G401 (cell line): ENCODE measurements at regions not wholly inside any gene's neighbourhood (a gene's known extent, or its start where the extent isn't known, plus 50 kb on each side); places are given as distances from the start of the nearest gene placed in this dataset.
A peak's percentile ranks its signal among the peaks of the same experiment; 100 is the strongest.

ENCODE experiments used
- DNase-seq: peaks from one replicate; pipeline ENCODE4 v3.0.0-alpha.2; 2015; ENCODE audit warnings: low spot score
- in situ Hi-C: cut with HindIII; loops from 2 replicates; pipeline ENCODE4 v1.10.0; 2016; ENCODE audit warnings: low sequenced_read_pairs, mixed read lengths

GRCh38 chr15:80308002-80308401, 56.0 kb upstream of the CTXND1 start:
- no peak for DNase-seq
- in situ Hi-C loops, result no loop called here

DNA sequence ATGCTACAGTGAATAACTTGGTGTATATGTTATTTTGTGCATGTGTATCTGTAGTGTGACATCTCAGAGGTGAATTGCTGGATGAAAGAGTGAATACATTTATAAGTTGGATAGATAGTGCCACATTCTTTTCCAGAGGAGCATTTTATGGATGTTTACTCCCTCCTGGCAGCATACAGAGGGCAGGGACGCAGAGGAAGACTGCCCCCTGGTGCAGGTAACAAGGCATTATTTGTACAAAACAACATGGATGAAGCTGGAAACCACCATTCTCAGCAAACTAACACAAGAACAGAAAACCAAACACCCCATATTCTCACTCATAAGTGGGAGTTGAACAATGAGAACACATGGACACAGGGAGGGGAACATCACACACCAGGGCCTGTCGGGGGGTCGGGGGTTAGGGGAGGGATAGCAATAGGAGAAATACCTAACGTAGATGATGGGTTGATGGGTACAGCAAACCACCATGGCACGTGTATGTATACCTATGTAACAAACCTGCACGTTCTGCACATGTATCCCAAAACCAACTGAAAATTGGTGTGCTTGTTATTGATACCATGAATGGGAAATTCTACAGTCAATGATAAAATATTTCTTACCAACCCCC, 57.9 kb upstream of the CTXND1 start:
- in situ Hi-C loops, result no loop called here

GRCh38 chr15:80310776-80311175, 58.8 kb upstream of the CTXND1 start:
- in situ Hi-C loops, result no loop called here
- no peak for DNase-seq

More for the DNA sequence above, 57.9 kb upstream of the CTXND1 start:
- peak; percentile 63 for DNase-seq

- DNase-seq, result no peak
- in situ Hi-C loops, result no loop called here
Observed at GRCh38 chr15:80315289-80315987, 63.4 kb upstream of the CTXND1 start.

GRCh38 chr15:80317389-80318182, 65.6 kb upstream of the CTXND1 start:
- DNase-seq, result no peak
- in situ Hi-C loops, result no loop called here

- in situ Hi-C loops, result no loop called here
- no peak for DNase-seq
Observed at GRCh38 chr15:80321853-80322252, 69.8 kb upstream of the CTXND1 start.

DNA sequence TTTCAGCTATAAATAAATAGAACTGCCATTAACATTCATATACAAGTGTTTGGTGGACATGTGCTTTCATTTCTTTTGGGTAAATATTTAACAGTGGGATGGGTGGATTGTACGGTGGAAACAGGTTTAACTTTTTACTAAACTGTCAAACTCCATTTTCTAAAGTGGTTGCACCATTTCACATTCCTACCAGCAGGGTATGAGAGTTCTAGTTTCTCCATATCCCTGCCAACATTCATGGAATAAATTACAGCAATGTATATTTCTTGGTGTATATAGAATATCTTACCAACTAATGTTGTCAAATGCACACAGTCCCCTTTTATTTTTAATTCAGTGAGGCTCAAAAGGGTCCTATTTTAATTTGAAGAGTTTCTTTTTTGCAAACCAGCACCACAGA, 71.3 kb upstream of the CTXND1 start:
- in situ Hi-C loops, result no loop called here
- DNase-seq, result no peak

GRCh38 chr15:80324545-80325080, 72.6 kb upstream of the CTXND1 start:
- no peak for DNase-seq
- in situ Hi-C loops, result no loop called here

DNA sequence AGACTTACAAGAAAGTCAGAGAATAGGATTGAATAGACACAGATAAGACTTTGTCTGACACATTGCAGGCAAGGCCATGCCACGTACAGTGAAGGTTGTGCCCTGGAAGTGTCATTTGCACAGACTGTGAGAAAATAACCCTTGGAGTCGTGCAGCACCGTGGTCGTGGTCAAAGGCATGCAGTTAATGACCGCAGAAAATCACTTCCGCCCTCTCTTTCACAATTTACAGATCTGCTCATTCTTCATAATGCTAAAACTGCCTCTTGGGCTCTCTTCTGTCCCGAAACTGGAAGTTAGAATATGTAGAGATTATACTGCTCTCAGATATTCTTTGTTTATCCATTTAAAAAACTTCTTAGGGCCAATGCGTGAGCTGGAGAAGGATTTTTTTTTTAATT, 73.2 kb upstream of the CTXND1 start:
- DNase-seq, result no peak
- in situ Hi-C loops, result no loop called here

GRCh38 chr15:80326270-80326669, 74.3 kb upstream of the CTXND1 start:
- in situ Hi-C loops, result no loop called here
- no peak for DNase-seq

- no peak for DNase-seq
- in situ Hi-C loops, result no loop called here
Observed at GRCh38 chr15:80328496-80328895, 75.7 kb upstream of the ARNT2 start.

- DNase-seq, result no peak
- in situ Hi-C loops, result no loop called here
Observed at GRCh38 chr15:80331886-80332406, 72.2 kb upstream of the ARNT2 start.

DNA sequence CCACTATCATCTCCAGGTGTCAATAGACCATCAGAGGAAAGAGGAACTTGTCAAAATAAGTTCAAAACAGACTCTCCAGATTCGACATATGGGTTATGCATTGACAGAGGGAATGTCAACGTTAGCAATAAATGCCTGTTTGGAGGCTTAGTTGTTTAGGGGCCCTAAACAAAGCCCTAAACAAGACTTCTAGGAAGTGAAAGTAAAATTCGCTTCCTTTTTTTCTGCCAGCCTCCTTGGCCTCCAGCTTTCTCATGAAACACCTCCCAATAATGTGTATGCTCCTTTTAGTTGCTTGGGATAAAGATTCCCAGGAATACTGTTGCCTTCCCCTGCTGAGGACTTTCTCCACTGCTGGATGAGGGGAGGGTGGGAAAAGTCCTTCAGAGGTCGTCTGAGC, 70.9 kb upstream of the ARNT2 start:
- DNase-seq, result no peak
- in situ Hi-C loops, result no loop called here

GRCh38 chr15:80334521-80334920, 69.7 kb upstream of the ARNT2 start:
- in situ Hi-C loops, result no loop called here
- no peak for DNase-seq

- DNase-seq, result no peak
- in situ Hi-C loops, result no loop called here
Observed at GRCh38 chr15:80339601-80340000, 64.6 kb upstream of the ARNT2 start.

- no peak for DNase-seq
- in situ Hi-C loops, result no loop called here
Observed at GRCh38 chr15:80342148-80342547, 62.0 kb upstream of the ARNT2 start.

DNA sequence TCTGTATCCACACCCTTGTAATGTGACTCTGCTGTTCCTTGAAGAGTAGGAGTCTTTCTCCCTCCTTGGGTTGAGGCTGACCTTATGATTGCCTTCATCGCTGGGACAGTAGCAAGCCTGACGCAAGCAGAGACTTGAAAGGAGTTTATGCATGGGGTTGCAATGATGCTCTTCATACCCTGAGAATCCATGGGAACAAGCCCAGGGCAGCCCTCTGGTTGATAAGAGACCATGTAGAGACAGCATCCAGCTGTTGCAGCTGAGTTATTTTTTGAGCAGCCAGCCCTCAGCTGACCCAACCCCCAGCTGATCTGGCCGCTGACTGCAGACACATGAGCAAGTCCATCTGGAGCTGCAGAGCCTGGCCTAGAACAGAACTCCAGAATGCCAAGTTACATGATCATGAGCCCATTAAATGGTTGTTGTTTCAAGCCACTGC, 60.6 kb upstream of the ARNT2 start:
- no peak for DNase-seq
- in situ Hi-C loops, result no loop called here

- in situ Hi-C loops, result no loop called here
- peak; percentile 3 for DNase-seq
Observed at GRCh38 chr15:80350941-80351610, 53.1 kb upstream of the ARNT2 start.
